Dedifferentiated amniotic fluid mesenchymal stem cell (primary cell): ENCODE measurements at regions not wholly inside any gene's neighbourhood (a gene's known extent, or its start where the extent isn't known, plus 50 kb on each side); places are given as distances from the start of the nearest gene placed in this dataset.

Experiments
- DNase-seq: peaks from one replicate; pipeline ENCODE4 v3.0.0-alpha.2; 2016; ENCODE audit errors: extremely low spot score

- DNase-seq: no peak
These were observed 451.3 kb downstream of the MTRR start for GRCh38 chr5:8320244-8320643.

GRCh38 chr5:8321272-8321671 lies 452.3 kb downstream of the MTRR start:
- no peak for DNase-seq

GRCh38 chr5:8322484-8322883 lies 453.5 kb downstream of the MTRR start:
- no peak for DNase-seq

- no peak for DNase-seq
These were observed 458.1 kb downstream of the MTRR start for GRCh38 chr5:8327016-8327415.

- no peak for DNase-seq
These were observed 460.8 kb downstream of the MTRR start for GRCh38 chr5:8329773-8330172.

DNA sequence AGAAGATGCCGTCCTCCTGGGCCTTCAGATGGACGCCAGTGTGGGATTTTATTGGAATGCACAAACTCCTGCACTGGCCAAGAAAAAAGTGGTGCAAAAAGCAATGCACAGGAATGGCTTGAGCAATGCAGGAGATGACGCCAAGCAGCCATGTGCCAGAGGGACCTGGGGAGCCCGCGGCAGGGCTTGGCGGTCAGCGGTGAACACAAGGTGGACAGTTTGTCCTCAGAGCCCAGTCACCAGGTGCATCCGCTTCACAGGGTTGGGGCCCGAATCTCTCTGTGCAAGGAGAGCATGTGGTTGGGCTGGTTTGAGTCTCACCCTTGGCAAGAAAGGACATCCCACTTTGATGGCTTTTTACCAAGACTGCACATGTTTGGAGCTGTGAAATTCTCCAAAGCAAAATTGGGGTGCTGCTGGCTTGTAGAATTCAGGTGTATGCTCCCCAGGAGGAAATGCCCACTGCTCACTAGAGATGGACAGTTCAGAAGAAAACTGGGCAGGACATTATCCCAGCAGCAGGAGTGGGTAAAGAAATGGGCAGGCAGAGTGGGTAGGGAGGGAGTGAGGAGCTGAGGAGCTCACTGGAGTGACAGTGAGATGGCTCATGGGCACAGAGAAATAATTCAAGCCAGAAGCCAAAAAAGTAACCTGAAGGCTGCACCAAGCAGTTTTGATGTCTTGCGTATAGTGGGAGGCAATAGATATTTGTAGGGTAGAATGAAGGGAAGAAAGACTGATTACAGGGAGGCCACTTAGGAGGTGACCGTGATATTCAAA lies 463.9 kb downstream of the MTRR start:
- DNase-seq: no peak

DNA sequence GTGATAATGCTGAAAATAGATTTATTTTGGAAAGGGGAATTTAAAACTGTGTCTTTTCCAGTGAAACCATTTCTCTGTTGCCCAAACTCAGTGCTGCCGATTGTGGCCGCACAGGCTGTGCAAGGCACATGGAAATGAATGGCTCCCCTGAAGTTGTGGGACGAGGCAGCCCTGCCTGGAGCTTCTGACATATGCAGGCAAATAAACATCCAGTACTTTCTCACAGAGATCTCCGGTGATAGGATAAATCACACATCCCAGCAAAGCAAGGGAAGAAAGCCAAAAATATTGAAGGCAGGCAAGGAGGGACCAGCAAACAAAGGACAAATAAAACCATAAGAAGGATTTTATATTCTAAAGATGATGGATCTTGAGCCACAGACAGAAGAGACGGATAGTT lies 464.5 kb downstream of the MTRR start:
- DNase-seq: no peak

DNA sequence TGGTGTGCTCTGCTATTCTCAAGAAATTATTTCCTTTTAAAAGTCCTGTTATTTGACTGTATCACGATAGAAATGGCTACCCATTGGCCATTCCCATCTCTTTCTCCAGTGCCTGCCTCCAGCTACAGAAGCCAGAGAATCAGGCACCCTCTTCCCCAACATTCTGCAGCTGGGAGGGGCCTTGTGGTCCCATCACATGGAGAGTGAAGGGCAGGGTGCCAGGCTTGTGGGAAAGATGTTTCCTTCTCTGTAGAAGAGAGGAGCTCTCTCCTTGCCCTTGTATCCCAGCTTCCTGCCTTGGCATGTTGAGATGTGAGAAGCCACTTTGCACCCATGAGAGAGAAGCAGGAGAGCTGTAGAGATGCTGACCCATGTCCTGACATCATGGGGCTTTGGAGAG lies 465.0 kb downstream of the MTRR start:
- DNase-seq: no peak

DNA sequence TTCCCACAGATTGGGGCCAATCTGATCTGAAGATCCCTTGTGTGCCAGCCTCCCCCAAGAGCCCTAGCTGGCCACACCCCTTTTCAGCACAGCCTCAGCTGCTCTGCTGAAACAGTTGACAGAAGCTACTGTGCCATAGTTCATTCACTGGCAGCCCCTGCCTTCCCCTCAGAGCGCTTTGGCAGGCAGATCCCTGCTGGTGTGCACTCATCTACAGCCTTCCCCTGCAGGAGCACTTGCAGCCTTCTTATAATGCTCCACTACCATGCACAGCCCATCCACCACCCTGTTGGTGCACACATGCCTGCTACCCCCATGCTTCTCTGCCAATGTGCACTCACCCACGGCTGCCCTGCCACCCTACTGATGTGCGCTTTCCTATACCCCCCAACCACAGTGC lies 471.3 kb downstream of the MTRR start:
- no peak for DNase-seq

- peak; percentile 36 for DNase-seq
These were observed 471.9 kb downstream of the MTRR start for GRCh38 chr5:8340739-8341344.

GRCh38 chr5:8341406-8341805 lies 472.5 kb downstream of the MTRR start:
- DNase-seq: no peak

- DNase-seq: no peak
These were observed 479.0 kb downstream of the MTRR start for GRCh38 chr5:8347984-8348383.

DNA sequence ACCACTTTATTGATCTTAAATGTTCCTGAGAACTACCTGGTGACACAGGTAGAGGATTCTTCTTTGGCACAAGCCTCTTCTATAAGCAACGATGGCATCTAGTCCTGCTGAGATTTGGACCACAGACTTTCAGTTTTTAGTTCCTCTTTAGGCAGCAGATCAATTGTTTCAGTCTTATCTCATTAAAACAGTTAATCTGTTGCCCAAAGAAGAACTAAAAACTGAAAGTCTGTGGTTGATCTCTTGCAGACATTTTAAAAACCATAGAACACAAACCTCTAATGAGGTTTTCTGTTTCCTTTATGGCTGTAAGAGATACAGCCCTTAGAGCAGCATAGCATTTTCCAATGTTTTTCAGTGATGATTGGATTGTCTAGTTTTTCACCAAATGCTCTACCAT lies 480.9 kb downstream of the MTRR start:
- DNase-seq: no peak

GRCh38 chr5:8350644-8351339 lies 481.8 kb downstream of the MTRR start:
- DNase-seq: no peak

DNA sequence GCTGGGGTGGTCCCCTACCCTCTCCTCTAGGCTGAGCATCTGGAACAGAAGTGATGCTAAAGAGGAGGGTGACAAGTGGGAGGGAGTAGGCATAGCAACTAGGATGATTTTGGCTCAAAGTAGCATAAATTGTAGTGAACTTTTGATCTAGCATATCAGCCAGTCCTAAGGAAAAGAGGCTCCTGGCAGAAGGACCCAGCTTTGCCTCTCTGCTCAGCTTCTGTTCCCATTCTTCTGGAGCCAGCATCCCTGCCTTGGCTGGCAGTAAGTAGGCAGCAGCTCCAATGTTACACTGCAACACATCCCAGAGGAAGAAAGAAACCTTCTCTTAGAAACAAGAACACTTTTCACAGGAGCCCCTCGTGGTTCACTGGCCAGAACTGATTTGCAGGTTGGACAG lies 487.0 kb downstream of the MTRR start:
- DNase-seq: no peak

GRCh38 chr5:8360012-8360411 lies 491.1 kb downstream of the MTRR start:
- no peak for DNase-seq

- DNase-seq: no peak
These were observed 493.5 kb downstream of the MTRR start for GRCh38 chr5:8362495-8362894.

- no peak for DNase-seq
These were observed 494.2 kb downstream of the MTRR start for GRCh38 chr5:8363138-8363537.

DNA sequence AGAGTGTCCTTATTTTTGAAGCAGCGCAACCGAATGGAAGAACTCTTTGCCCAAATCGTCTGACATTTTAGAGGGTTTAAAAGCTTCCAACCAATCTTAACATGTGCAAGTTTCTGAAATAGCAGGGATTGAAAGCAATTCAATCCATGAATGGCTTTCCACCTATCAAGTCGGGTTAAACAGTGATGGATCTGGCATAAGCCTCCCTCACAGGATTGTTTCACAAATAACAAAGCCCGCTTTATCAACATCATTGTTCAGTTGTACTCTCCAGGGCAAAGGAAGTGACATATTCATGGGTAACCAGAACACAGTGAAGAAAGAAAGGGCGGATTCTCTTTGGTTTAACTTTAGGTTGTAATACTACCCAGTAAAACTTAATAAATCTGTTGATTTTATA lies 497.3 kb downstream of the MTRR start:
- DNase-seq: no peak

DNA sequence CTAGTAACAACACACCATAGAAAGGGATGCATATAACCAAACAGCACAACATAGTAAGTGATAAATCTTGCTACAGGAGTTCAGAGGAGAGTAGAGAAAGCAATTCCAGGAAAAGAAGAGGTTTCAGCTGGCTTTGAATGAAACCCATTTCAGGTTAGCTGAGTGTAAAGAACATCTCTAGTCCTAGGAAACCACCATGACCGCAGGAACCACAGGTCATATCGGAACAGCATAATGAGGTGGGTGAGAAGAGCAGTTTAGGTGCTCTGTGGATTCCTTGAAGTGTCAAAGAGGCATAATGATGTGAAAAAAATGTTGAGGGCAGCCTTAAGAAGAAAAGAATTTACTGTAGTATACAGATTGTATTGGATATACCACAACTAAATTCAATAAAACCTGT lies 507.5 kb downstream of the MTRR start:
- DNase-seq: no peak

- no peak for DNase-seq
These were observed 513.0 kb downstream of the MTRR start for GRCh38 chr5:8381972-8382371.

DNA sequence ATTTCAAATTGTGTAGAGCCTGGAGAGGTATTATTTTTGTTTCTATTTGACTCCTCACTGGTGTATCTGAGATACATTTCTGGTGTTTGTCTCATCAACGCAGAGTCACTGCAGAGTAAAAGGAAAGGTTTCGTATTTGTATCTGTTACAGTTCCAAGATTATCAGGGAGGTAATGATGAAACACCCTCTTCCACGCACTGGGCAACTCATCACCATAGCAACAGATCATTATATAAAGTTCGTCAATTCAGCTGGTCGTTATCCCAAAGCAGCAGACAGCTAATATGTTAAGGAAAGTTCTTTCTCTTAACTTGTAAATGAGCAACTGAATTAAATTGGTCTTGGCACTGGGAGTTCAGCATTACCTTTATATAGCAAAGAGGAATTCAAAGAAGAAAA lies 513.5 kb downstream of the MTRR start:
- DNase-seq: no peak

- DNase-seq: no peak
These were observed 514.7 kb downstream of the MTRR start for GRCh38 chr5:8383616-8384015.
